GM12878 (cell line): ENCODE measurements at regions not wholly inside any gene's neighbourhood (a gene's known extent, or its start where the extent isn't known, plus 50 kb on each side); places are given as distances from the start of the nearest gene placed in this dataset.

Experiments
- ATAC-seq: fragments of 200-7000 bp; cut with Tn5 transposase; 3 replicates; pipeline ENCODE4 v1.9.1; 2020; ENCODE audit warnings: mild to moderate bottlenecking, moderate library complexity
- BruUV-seq: library from RNA; stranded (reverse); fragments of 400-500 nt; replicated peaks from 2 replicates; lab custom pipeline; 2021; lab: Mats Ljungman, UMichigan
- CTCF ChIA-PET: fragments of 300-600 bp; sonication (Branson Sonifier 250); formaldehyde crosslinking; extraction: SDS; loops from one replicate; lab custom pipeline; 2021; ENCODE audit warnings: inconsistent platforms; lab: Yijun Ruan, JAX
- POLR2A ChIA-PET: fragments of 350-600 bp; formaldehyde crosslinking; extraction: SDS; loops from one replicate; lab custom pipeline; 2021; ENCODE audit warnings: inconsistent platforms; lab: Charles Lee
- RAD21 ChIA-PET: fragments of 300-600 bp; sonication (Branson Sonifier 250); formaldehyde crosslinking; loops from one replicate; lab custom pipeline; 2023; ENCODE audit warnings: antibody characterized with exemption; ENCODE audit not compliant: unreplicated experiment; lab: Charles Lee
- SMC1A ChIA-PET: fragments of 300-600 bp; sonication (Branson Sonifier 250); formaldehyde crosslinking; loops from one replicate; lab custom pipeline; 2023; ENCODE audit not compliant: unreplicated experiment, uncharacterized antibody; lab: Charles Lee
- DNase-seq: peaks from one replicate; pipeline ENCODE4 v3.0.0-alpha.2; 2011; ENCODE audit warnings: low read depth, low spot score
- FAIRE-seq: peaks from 3 replicates; lab custom pipeline; 2011; peaks lifted over from hg19 to GRCh38; lab: Jason Lieb, UNC
- H2AFZ ChIP-seq: 2 replicates; pipeline ENCODE4 v1.6.0; 2011; ENCODE audit warnings: low read depth, low read length, control low read depth; ENCODE audit not compliant: control insufficient read depth
- H3K27ac ChIP-seq: 2 replicates; pipeline ENCODE4 v1.5.1; 2011; ENCODE audit warnings: control low read depth; ENCODE audit not compliant: control insufficient read depth, insufficient read depth
- H3K27me3 ChIP-seq, 2 experiments: replicated peaks in 1 of 2; 2 replicates each; pipeline versions ENCODE4 v1.6.0 to v1.6.1; 2011; ENCODE audit warnings: low read length in 1 of 2; ENCODE audit not compliant: control insufficient read depth in 2 of 2, insufficient read depth in 2 of 2
- H3K36me3 ChIP-seq, 2 experiments: 2 replicates each; pipeline ENCODE4 v1.5.1; 2011; ENCODE audit warnings: low read length in 1 of 2; ENCODE audit not compliant: control insufficient read depth in 2 of 2, insufficient read depth in 2 of 2
- H3K4me1 ChIP-seq: 2 replicates; pipeline ENCODE4 v1.6.1; 2011; ENCODE audit warnings: mild to moderate bottlenecking, low read length, moderate library complexity, mixed read lengths; ENCODE audit not compliant: control insufficient read depth, insufficient read depth
- H3K4me2 ChIP-seq: 2 replicates; pipeline ENCODE4 v1.6.0; 2011; ENCODE audit warnings: control low read depth; ENCODE audit not compliant: control insufficient read depth, insufficient read depth
- H3K4me3 ChIP-seq: fragments of 200-600 bp; sonication (generic); 2 replicates; pipeline ENCODE4 v1.5.1; 2016
- H3K79me2 ChIP-seq: 2 replicates; pipeline ENCODE4 v1.6.0; 2011; ENCODE audit warnings: low read length; ENCODE audit not compliant: control insufficient read depth, insufficient read depth
- H3K9ac ChIP-seq: 2 replicates; pipeline ENCODE4 v1.8.0; 2011; ENCODE audit warnings: low read length, control low read depth, mixed read lengths; ENCODE audit not compliant: control insufficient read depth, insufficient read depth
- H3K9me3 ChIP-seq: replicated peaks from 3 replicates; pipeline ENCODE4 v1.5.1; 2011; ENCODE audit warnings: mild to moderate bottlenecking, low read length; ENCODE audit not compliant: control insufficient read depth, insufficient read depth
- H4K20me1 ChIP-seq: 2 replicates; pipeline ENCODE4 v1.6.0; 2011; ENCODE audit not compliant: control insufficient read depth, insufficient read depth
- CEBPB ChIP-seq, 2 experiments: fragments of 150-350 bp in 1 of 2; IDR thresholded peaks; 2 replicates each; pipeline ENCODE4 v1.6.1; 2012 to 2014; ENCODE audit warnings: low read depth in 2 of 2, low read length in 2 of 2, borderline replicate concordance in 1 of 2, inconsistent platforms in 1 of 2
- CHD4 ChIP-seq: fragments of 200-600 bp; sonication (generic); IDR thresholded peaks from 2 replicates; pipeline ENCODE4 v1.6.1; 2016; ENCODE audit warnings: mild to moderate bottlenecking
- EZH2 ChIP-seq: IDR thresholded peaks from 2 replicates; pipeline ENCODE4 v1.6.1; 2012; ENCODE audit warnings: low read depth, mild to moderate bottlenecking, control low read depth, inconsistent platforms, low read length, borderline replicate concordance; ENCODE audit not compliant: control insufficient read depth
- GATAD2B ChIP-seq: fragments of 450-650 bp; conservative IDR thresholded peaks from 2 replicates; pipeline ENCODE4 v1.6.1; 2017; ENCODE audit warnings: low read depth, mild to moderate bottlenecking, moderate library complexity
- MYC ChIP-seq: IDR thresholded peaks from 2 replicates; pipeline ENCODE4 v1.6.1; 2011; ENCODE audit warnings: mild to moderate bottlenecking, low read length, moderate library complexity, inconsistent platforms; ENCODE audit not compliant: insufficient read depth, insufficient replicate concordance, insufficient read length, severe bottlenecking
- NFXL1 ChIP-seq: fragments of 450-650 bp; IDR thresholded peaks from 2 replicates; pipeline ENCODE4 v1.6.1; 2017; ENCODE audit warnings: antibody characterized with exemption, mild to moderate bottlenecking, borderline replicate concordance
- RAD21 ChIP-seq: IDR thresholded peaks from 2 replicates; pipeline ENCODE4 v1.6.1; 2011; ENCODE audit warnings: mild to moderate bottlenecking, low read depth, low read length, moderate library complexity; ENCODE audit not compliant: insufficient read depth
- RB1 ChIP-seq: fragments of 450-650 bp; formaldehyde crosslinking; IDR thresholded peaks from 2 replicates; pipeline ENCODE4 v1.6.1; 2017; ENCODE audit warnings: mild to moderate bottlenecking, borderline replicate concordance
- RUNX3 ChIP-seq: IDR thresholded peaks from 2 replicates; pipeline ENCODE4 v1.6.1; 2012; ENCODE audit warnings: low read length, inconsistent platforms
- SIX5 ChIP-seq: IDR thresholded peaks from 2 replicates; pipeline ENCODE4 v1.6.1; 2011; ENCODE audit warnings: mild to moderate bottlenecking, low read depth, low read length, moderate library complexity; ENCODE audit not compliant: severe bottlenecking
- TARDBP ChIP-seq: IDR thresholded peaks from 2 replicates; pipeline ENCODE4 v1.6.1; 2016; ENCODE audit warnings: borderline replicate concordance
- ZNF217 ChIP-seq: fragments of 450-650 bp; IDR thresholded peaks from 2 replicates; pipeline ENCODE4 v1.6.1; 2017; ENCODE audit warnings: antibody characterized with exemption, mild to moderate bottlenecking
- whole genome bisulfite sequencing: methylation state at CpG from one replicate; pipeline ENCODE4 v1.1.6; 2016; ENCODE audit warnings: low lambda C conversion rate; ENCODE audit not compliant: insufficient replicate concordance, insufficient coverage; ENCODE audit errors: missing lambda C conversion rate; 5-methylcytosine and 5-hydroxymethylcytosine counted together
- in situ Hi-C: fragments of 300-500 bp; cut with MboI; formaldehyde crosslinking; loops from 9 replicates; pipeline ENCODE4 v1.14.3; 2018; ENCODE audit warnings: mixed read lengths
- intact Hi-C: fragments of 100-400 bp; cut with micrococcal nuclease; formaldehyde crosslinking; loops from one replicate; pipeline ENCODE4 v1.14.2; 2022; ENCODE audit not compliant: unreplicated experiment
- TF ChIP-seq, protein P1 (sequence below): IDR thresholded peaks from 2 replicates; pipeline ENCODE4 v1.6.1; 2012; ENCODE audit warnings: low read depth, low read length, improper control_type of control experiment
- TF ChIP-seq, protein P2 (sequence below): fragments of 150-350 bp; IDR thresholded peaks from 2 replicates; pipeline ENCODE4 v1.6.1; 2014; ENCODE audit warnings: mild to moderate bottlenecking, low read depth, low read length

DNA sequence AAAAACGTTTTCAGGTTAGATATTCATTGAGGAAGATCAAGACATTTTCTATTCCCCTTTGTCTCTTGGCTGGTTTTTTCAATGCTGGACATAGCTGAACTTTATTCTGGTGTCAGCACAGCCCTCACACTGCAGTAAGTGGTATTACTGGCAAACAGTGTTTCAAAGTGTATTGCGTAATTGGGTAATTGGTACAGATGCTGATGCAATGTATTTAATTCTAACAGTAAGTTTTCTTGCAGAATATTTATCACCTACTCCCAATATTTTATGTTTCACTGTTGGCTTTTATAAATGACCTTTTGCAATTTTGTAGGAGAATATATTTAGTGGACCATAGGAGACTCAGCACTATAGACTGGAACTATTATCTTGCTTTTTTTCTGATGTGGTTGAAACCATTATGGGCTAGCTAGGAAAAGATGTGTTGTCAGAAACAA lies 287.6 kb upstream of the SOX4 start:
- BruUV-seq = no TSS peak
- no peaks in the 10 kb centered on the region for H3K9me3 ChIP-seq
- in situ Hi-C loops = no loop called here
- FAIRE-seq (peak; percentile 41), ATAC-seq (peak; percentile 57; the same call in 2 of the 3 replicates), DNase-seq (no peak)
- WGBS = 48% methylated on average over 2 of the region's 2 CpGs
- no peak overlapping the region for H2AFZ ChIP-seq
- ChIA-PET RAD21 (no interaction called here), CTCF (interaction anchor here (0.7 to 1.2 kb wide), 2 partner anchors 283 to 844 kb away, joined by 3 read pairs; no protein-coding TSS in a partner anchor), SMC1A (no interaction called here), POLR2A (no interaction called here)
- no peak overlapping the region for H3K4me2 ChIP-seq
- no peak overlapping the region for H3K9ac ChIP-seq
- TF ChIP-seq GATAD2B (no peak), NFXL1 (no peak), RB1 (no peak), CEBPB (IDR thresholded peaks at IDR 0.05; ENCODE audit: borderline replicate concordance in 1 of 2, low read depth in 2 of 2, low read length in 2 of 2) (peak in 1 of 2 experiments; percentile 66; a peak in 1 of 4 replicates), MYC (no peak), RUNX3 (no peak), ZNF217 (no peak), RAD21 (0 out of 2 replicates have a peak, but pooled peaks have one; percentile 9), SIX5 (no peak), TARDBP (no peak), CHD4 (no peak), EZH2 (no peak)
- TF ChIP-seq, protein P1, sequence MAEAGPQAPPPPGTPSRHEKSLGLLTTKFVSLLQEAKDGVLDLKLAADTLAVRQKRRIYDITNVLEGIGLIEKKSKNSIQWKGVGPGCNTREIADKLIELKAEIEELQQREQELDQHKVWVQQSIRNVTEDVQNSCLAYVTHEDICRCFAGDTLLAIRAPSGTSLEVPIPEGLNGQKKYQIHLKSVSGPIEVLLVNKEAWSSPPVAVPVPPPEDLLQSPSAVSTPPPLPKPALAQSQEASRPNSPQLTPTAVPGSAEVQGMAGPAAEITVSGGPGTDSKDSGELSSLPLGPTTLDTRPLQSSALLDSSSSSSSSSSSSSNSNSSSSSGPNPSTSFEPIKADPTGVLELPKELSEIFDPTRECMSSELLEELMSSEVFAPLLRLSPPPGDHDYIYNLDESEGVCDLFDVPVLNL = no peak
- TF ChIP-seq, protein P2, sequence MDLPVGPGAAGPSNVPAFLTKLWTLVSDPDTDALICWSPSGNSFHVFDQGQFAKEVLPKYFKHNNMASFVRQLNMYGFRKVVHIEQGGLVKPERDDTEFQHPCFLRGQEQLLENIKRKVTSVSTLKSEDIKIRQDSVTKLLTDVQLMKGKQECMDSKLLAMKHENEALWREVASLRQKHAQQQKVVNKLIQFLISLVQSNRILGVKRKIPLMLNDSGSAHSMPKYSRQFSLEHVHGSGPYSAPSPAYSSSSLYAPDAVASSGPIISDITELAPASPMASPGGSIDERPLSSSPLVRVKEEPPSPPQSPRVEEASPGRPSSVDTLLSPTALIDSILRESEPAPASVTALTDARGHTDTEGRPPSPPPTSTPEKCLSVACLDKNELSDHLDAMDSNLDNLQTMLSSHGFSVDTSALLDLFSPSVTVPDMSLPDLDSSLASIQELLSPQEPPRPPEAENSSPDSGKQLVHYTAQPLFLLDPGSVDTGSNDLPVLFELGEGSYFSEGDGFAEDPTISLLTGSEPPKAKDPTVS = no peak
- H3K79me2 ChIP-seq = no peaks in the 10 kb centered on the region
- intact Hi-C loops = no loop called here
- H3K36me3 ChIP-seq = no peaks in the 10 kb centered on the region
- no peaks in the 10 kb centered on the region for H4K20me1 ChIP-seq
- H3K27me3 ChIP-seq = no peaks in the 10 kb centered on the region
- no peaks in the 10 kb centered on the region for H3K4me1 ChIP-seq
- no peak overlapping the region for H3K4me3 ChIP-seq
- H3K27ac ChIP-seq = no peak overlapping the region
